HG02970 (cell line): ENCODE measurements at regions not wholly inside any gene's neighbourhood (a gene's known extent, or its start where the extent isn't known, plus 50 kb on each side); places are given as distances from the start of the nearest gene placed in this dataset.

Source experiments
- ATAC-seq: cut with Tn5 transposase; IDR thresholded peaks from one replicate; pipeline ENCODE4 v1.9.1; 2021; ENCODE audit warnings: mild to moderate bottlenecking, moderate library complexity, moderate number of reproducible peaks; ENCODE audit not compliant: unreplicated experiment, low FRiP score

GRCh38 chr6:21648475-21649050, 55.0 kb downstream of the SOX4 start:
- ATAC-seq: no peak

- no peak for ATAC-seq
These were observed 59.8 kb downstream of the SOX4 start for GRCh38 chr6:21653323-21653722.

DNA sequence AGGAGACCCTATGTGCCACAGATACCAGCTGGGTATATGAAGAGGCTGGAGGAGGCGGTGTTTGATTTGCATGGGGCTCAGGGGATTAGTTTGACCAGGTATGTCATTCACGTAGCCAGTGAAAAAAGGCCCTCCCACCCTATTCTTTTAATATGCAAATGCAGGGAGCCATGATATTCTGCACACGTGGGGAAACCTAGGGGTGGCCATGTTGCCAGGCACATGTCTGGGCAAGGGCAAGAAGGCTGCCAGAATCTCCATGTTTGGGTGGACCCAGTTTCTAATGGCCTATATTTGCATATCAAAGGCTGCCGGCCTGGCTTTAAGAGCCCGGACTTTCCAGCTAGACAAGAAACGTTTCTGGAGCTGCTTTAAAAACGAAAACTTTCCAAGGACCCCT, 60.4 kb downstream of the SOX4 start:
- ATAC-seq: no peak

DNA sequence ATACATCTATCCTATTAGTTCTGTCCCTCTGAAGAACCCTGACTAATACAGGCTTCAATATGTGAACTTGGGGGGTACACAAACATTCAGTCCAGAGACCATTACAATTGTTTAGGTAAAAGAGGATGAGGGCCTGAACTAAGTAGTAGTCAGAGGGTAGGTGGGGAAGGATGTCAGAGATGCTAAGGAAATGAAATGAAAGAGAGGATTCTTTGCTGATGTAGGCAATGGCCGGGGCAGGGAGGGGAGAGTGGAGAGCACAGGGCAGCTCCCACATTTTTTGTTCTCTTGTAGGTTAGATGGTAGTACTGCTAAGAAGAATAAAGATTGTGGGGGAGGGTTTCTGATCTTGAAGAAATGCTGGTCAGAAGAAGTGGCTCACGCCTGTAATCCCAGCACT, 60.8 kb downstream of the SOX4 start:
- ATAC-seq: no peak

DNA sequence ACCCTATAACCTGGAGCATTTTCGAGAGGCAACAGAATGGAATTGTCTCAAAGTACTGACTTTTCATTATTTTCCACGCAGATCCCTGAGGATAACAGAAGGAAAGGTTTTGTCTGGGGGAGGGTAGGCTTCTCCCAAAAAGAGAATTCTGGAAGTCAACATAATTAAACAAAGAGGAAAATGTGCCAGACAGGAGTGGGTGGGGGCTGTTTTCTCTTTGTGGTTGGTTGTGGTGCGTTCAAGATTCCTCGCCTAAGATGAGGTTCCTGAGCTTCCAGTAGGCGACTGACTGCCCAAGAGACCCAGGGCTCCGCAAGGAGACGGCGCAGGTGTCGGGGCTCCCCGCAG, 70.4 kb downstream of the SOX4 start:
- no peak for ATAC-seq

- no peak for ATAC-seq
These were observed 71.0 kb downstream of the SOX4 start for GRCh38 chr6:21664314-21665109.

DNA sequence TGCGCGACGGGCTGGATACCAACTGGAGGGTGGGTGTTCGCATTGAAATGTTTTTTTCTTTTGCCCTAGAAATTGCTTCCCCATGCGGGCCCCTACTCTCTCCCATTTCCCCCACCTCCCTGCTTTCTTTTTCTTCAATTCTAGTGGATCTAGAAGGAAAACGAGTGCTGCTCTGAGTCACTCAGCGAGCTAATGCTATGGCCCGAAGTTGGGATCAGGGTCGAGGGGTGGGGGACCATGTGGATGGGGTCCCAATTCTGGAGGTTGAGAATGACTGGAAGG, 71.5 kb downstream of the SOX4 start:
- no peak for ATAC-seq

GRCh38 chr6:21665392-21666200, 72.0 kb downstream of the SOX4 start:
- no peak for ATAC-seq

GRCh38 chr6:21666201-21666691, 72.7 kb downstream of the SOX4 start:
- no peak for ATAC-seq

DNA sequence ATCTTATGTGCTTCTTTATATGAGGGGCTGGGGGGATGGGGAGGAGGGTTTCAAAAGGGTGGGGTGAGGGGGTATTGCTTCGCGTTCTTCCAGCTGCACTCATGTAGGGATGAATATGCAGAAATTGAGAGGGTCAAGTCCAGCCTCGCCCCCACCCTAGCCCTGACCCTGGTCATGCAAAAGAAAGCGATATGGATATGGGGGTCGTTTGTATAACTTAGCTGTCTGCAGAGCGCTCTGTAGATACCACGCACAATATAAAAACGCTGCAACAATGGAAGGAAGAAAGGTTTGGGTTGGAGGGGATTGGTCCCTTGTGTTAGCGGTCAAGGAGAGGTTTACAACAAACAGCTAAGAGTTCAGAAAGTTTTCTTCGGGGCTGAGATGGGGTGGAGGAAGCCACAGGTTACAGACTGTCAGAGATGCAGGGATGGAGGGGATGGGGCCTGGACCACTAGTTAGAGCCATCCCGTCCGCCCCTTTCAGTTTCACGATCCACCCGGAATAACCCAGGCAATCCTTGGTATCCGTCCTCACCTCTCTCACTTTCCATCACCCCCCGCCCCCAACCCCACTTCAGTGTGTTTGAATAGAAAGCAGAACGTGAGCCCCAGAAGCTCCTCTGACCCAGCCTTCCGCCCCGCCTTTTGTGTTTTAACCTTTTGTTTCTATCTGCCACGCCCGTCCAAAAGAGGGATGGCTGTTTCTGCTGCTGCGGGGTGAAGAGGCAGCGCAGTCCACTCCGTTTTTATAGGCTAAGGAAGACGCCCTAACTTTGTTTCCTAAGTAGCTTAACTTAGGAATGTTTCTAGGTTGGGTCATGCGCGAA, 73.5 kb downstream of the SOX4 start:
- ATAC-seq: no peak

GRCh38 chr6:21668795-21669194, 75.2 kb downstream of the SOX4 start:
- ATAC-seq: no peak

GRCh38 chr6:21676769-21677168, 83.2 kb downstream of the SOX4 start:
- ATAC-seq: no peak

DNA sequence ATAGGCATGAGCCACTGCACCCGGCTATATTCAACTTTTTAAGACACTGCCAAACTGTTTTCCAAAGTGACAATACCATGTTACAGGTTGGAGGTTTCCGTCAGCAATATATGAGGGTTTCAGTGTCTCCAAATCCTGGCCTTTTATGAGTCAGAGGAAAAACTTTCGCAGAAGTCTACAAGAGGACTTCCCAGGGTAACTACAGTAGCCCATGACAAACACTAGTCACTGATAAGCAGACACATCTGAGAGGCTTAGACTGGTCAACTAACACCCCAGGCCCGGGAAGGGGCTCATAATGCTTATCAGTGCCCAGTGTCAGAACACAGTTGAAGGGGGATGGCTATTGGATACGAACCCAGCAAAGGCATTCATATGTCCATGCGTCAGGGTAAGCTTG, 85.4 kb downstream of the SOX4 start:
- no peak for ATAC-seq

GRCh38 chr6:21679761-21680265, 86.3 kb downstream of the SOX4 start:
- no peak for ATAC-seq

DNA sequence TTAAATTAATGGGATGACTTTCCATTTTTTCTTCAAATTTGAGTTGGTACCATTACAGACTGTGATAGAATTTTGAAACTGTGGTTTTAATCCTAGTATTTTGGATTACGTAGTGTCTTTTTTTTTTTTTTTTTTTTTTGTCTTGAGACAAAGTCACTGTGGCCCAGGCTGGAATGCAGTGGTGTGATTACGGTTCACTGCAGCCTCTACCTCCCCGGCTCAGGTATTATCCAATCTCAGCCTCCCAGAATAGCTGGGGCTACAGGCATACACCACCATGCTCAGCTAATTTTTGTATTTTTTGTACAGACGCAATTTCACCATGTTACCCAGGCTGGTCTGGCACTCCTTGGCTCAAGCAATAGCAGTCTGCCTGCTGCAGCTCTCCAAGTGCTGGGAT, 87.1 kb downstream of the SOX4 start:
- ATAC-seq: no peak

GRCh38 chr6:21690489-21690888, 96.9 kb downstream of the SOX4 start:
- no peak for ATAC-seq

DNA sequence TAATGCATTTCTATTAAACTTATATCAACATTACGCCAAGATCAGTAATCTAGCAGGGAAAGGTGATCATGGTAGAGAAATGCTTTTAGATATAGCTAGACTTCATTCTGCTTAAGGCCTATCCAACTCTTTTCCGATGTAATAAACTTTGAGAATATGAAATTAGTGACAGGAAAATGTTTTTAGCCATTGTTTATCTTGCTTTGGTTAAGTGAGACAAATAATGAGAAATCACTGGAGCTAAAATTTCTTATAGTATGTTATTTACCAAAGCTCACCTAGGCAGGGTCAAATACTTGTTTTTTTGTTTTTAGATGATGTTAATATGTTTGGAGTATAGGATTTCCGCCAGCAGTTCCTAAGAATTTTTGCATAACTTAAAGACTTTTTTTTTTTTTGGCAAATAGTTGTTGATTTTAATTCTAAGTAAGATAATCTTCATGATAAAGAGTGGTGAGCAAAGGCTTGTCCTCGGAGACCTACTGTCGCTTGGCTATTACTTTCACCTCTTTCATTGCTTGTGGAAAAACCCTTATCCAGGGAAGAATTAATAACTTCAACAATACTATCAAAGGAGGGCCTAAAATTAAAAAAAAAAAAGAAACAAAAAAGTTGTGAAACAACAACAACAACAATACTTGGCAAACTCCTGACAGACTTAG, 98.3 kb downstream of the SOX4 start:
- ATAC-seq: no peak

GRCh38 chr6:21692721-21693120, 99.2 kb downstream of the SOX4 start:
- ATAC-seq: no peak

- ATAC-seq: no peak
These were observed 100.6 kb downstream of the SOX4 start for GRCh38 chr6:21694168-21694567.
